GM12891 (cell line): ENCODE measurements at regions not wholly inside any gene's neighbourhood (a gene's known extent, or its start where the extent isn't known, plus 50 kb on each side); places are given as distances from the start of the nearest gene placed in this dataset.

Experiments used
- PAX5 ChIP-seq: IDR thresholded peaks from 2 replicates; pipeline ENCODE4 v1.6.1; 2011; ENCODE audit warnings: low read length, moderate library complexity, mild to moderate bottlenecking; ENCODE audit not compliant: insufficient read depth, severe bottlenecking
- POLR2A ChIP-seq: IDR thresholded peaks from 2 replicates; pipeline ENCODE4 v1.6.1; 2011; ENCODE audit warnings: low read depth, low read length, control low read depth
- POLR2AphosphoS5 ChIP-seq: IDR thresholded peaks from 2 replicates; pipeline ENCODE4 v1.6.1; 2011; ENCODE audit warnings: low read depth, low read length, control low read depth
- POU2F2 ChIP-seq: IDR thresholded peaks from 2 replicates; pipeline ENCODE4 v1.6.1; 2011; ENCODE audit warnings: low read depth, mild to moderate bottlenecking, control low read depth, low read length, moderate library complexity
- SPI1 ChIP-seq: IDR thresholded peaks from 2 replicates; pipeline ENCODE4 v1.6.1; 2011; ENCODE audit warnings: low read depth, low read length, control low read depth
- TAF1 ChIP-seq: IDR thresholded peaks from 2 replicates; pipeline ENCODE4 v1.6.1; 2011; ENCODE audit warnings: low read depth, low read length, control low read depth

- TF ChIP-seq POLR2A (no peak), POLR2AphosphoS5 (no peak), TAF1 (no peak), SPI1 (no peak), PAX5 (no peak), POU2F2 (no peak)
These were observed 178.3 kb upstream of the NECTIN1 start for GRCh38 chr11:119907122-119907851.
